C4-2B (cell line): ENCODE measurements at regions not wholly inside any gene's neighbourhood (a gene's known extent, or its start where the extent isn't known, plus 50 kb on each side); places are given as distances from the start of the nearest gene placed in this dataset.
"Not testable (repeated sequence)": the region's sequence is repeated elsewhere in the genome, so short reads cannot be mapped to it uniquely, and the experiment has no call there.

Source experiments
- ZFX ChIP-seq: fragments of 450-650 bp; IDR thresholded peaks from 2 replicates; pipeline ENCODE4 v1.6.1; 2017
- TF ChIP-seq, protein P1 (sequence below): fragments of 450-650 bp; conservative IDR thresholded peaks from 2 replicates; pipeline ENCODE4 v1.5.1; 2017; ENCODE audit warnings: mild to moderate bottlenecking

DNA sequence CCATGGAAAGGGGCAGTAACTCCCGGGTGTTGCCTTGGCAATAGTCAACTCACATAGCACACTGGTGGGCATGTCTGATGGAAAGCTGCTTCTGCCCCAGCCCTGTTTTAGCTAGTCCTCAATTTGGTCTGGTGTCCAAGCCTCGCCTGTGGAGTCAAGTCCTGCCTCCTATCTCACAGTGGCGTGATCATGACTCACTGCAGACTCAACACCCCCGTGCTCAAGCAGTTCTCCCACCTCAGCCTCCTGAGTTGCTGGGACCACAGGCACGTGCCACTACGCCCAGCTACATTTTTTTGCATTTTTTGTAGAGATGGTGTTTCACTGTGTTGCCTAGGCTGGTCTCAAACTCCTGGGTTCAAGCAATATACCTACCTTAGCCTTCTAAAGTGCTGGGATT is 218.9 kb upstream of the FRG2C start:
- TF ChIP-seq, protein P1, sequence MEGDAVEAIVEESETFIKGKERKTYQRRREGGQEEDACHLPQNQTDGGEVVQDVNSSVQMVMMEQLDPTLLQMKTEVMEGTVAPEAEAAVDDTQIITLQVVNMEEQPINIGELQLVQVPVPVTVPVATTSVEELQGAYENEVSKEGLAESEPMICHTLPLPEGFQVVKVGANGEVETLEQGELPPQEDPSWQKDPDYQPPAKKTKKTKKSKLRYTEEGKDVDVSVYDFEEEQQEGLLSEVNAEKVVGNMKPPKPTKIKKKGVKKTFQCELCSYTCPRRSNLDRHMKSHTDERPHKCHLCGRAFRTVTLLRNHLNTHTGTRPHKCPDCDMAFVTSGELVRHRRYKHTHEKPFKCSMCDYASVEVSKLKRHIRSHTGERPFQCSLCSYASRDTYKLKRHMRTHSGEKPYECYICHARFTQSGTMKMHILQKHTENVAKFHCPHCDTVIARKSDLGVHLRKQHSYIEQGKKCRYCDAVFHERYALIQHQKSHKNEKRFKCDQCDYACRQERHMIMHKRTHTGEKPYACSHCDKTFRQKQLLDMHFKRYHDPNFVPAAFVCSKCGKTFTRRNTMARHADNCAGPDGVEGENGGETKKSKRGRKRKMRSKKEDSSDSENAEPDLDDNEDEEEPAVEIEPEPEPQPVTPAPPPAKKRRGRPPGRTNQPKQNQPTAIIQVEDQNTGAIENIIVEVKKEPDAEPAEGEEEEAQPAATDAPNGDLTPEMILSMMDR, result not testable (repeated sequence)
- TF ChIP-seq ZFX, result not testable (repeated sequence)
